ENCODE measurements at regions not wholly inside any gene's neighbourhood (a gene's known extent, or its start where the extent isn't known, plus 50 kb on each side); places are given as distances from the start of the nearest gene placed in this dataset.

DNA sequence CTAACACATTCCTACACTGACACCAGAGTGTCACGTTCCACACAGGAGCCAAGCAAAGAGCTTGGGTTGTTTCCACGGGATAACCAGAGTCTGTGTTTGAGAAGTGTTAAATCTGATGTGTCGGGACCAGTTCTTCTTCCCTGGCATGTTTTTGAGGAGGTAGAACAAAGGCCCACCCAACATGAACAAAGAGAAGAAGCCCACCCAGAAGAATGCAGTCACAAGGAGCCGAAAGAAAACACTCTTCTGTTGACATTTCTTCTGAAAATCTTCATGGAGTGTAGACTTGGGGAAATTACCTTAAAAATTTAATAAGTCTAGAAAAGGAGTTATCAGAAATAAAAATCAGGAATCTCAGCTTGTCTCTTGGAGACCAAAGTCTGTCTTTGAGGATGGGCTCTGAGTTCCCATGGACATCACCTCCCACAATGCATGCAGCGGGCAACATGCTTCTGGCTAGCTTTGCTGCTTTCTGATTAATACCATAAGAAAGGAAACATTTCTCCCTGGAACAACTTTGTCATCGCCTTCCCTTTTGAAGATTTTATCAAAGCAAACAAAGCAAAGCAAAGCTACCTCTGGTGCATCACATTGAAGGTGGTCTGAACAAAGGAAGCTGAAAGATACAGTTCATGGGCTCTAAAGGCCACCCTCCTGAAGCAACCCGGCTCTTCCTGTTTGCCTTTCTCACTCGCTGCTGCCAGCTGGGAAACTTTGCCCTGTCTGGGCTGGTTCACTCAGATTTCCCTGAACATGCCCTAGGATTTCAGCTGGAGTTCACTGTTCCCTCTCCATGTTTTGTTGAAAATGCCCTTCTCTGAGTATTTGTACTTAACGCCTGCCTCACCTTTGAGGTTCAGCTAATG lies 448.1 kb downstream of the KIF16B start:
- TF ChIP-seq, protein P1, sequence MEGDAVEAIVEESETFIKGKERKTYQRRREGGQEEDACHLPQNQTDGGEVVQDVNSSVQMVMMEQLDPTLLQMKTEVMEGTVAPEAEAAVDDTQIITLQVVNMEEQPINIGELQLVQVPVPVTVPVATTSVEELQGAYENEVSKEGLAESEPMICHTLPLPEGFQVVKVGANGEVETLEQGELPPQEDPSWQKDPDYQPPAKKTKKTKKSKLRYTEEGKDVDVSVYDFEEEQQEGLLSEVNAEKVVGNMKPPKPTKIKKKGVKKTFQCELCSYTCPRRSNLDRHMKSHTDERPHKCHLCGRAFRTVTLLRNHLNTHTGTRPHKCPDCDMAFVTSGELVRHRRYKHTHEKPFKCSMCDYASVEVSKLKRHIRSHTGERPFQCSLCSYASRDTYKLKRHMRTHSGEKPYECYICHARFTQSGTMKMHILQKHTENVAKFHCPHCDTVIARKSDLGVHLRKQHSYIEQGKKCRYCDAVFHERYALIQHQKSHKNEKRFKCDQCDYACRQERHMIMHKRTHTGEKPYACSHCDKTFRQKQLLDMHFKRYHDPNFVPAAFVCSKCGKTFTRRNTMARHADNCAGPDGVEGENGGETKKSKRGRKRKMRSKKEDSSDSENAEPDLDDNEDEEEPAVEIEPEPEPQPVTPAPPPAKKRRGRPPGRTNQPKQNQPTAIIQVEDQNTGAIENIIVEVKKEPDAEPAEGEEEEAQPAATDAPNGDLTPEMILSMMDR (IDR thresholded peaks at IDR 0.05; ENCODE audit: borderline replicate concordance, extremely low read depth, low read length, poor library complexity, severe bottlenecking): no peak
- no peak for TF ChIP-seq EZH2 (IDR thresholded peaks at IDR 0.05; ENCODE audit: borderline replicate concordance, low read depth, low read length, severe bottlenecking)
